ENCODE measurements at regions not wholly inside any gene's neighbourhood (a gene's known extent, or its start where the extent isn't known, plus 50 kb on each side); places are given as distances from the start of the nearest gene placed in this dataset.

GRCh38 chr9:19999491-20000057 is 210.7 kb upstream of the SLC24A2 start:
- Histone ChIP-seq H3K9ac (ENCODE audit: low read length) (no peak overlapping the region), H2BK15ac (replicated peaks; ENCODE audit: low read depth) (no peak overlapping the region), H3K27me3 (ENCODE audit: insufficient read depth, low read length, poor library complexity) (no peaks in the 10 kb centered on the region), H2AK5ac (ENCODE audit: low read length) (no peak overlapping the region), H3K4ac (ENCODE audit: low read depth, low read length) (no peak overlapping the region), H3K79me2 (ENCODE audit: control insufficient read depth, insufficient read depth, low read length) (no peaks in the 10 kb centered on the region), H2BK5ac (ENCODE audit: low read length) (no peak overlapping the region), H2BK120ac (ENCODE audit: low read depth, low read length) (no peak overlapping the region), H3K4me2 (ENCODE audit: low read length) (no peak overlapping the region), H4K5ac (ENCODE audit: low read length) (no peak overlapping the region), H4K8ac (ENCODE audit: low read depth, low read length) (no peak overlapping the region), H3K4me1 (ENCODE audit: control insufficient read depth, low read depth, low read length) (no peaks in the 10 kb centered on the region), H3K23ac (ENCODE audit: low read length) (no peak overlapping the region), H3K79me1 (ENCODE audit: low read length) (no peaks in the 10 kb centered on the region), H3K27ac (ENCODE audit: low read depth, low read length) (no peak overlapping the region), H3K56ac (ENCODE audit: low read length) (no peak overlapping the region), H3K18ac (ENCODE audit: low read length) (no peak overlapping the region), H3K36me3 (ENCODE audit: control insufficient read depth, insufficient read depth, low read length) (no peaks in the 10 kb centered on the region), H3K4me3 (ENCODE audit: low read length) (no peak overlapping the region)
- DNase-seq = no peak
- WGBS (ENCODE audit: extremely low coverage, insufficient coverage, low lambda C conversion rate) = no CpG with 5 or more reads among the region's 2 CpGs

- Histone ChIP-seq H3K56ac (ENCODE audit: low read length) (no peak overlapping the region), H3K9ac (ENCODE audit: low read length) (no peak overlapping the region)
Observed at GRCh38 chr9:19998823-19999455, 210.1 kb upstream of the SLC24A2 start.

GRCh38 chr9:19998153-19998552 is 209.3 kb upstream of the SLC24A2 start:
- Histone ChIP-seq H2BK120ac (ENCODE audit: low read depth, low read length) (no peak overlapping the region), H3K56ac (ENCODE audit: low read length) (no peak overlapping the region), H3K36me3 (ENCODE audit: control insufficient read depth, insufficient read depth, low read length) (no peaks in the 10 kb centered on the region), H3K23ac (ENCODE audit: low read length) (no peak overlapping the region), H3K4me2 (ENCODE audit: low read length) (no peak overlapping the region), H3K79me1 (ENCODE audit: low read length) (no peaks in the 10 kb centered on the region), H3K4me3 (ENCODE audit: low read length) (no peak overlapping the region), H4K5ac (ENCODE audit: low read length) (no peak overlapping the region), H2BK5ac (ENCODE audit: low read length) (no peak overlapping the region), H3K4me1 (ENCODE audit: control insufficient read depth, low read depth, low read length) (no peaks in the 10 kb centered on the region), H3K27me3 (ENCODE audit: insufficient read depth, low read length, poor library complexity) (no peaks in the 10 kb centered on the region), H4K8ac (ENCODE audit: low read depth, low read length) (no peak overlapping the region), H3K79me2 (ENCODE audit: control insufficient read depth, insufficient read depth, low read length) (no peaks in the 10 kb centered on the region), H3K9ac (ENCODE audit: low read length) (no peak overlapping the region), H2AK5ac (ENCODE audit: low read length) (no peak overlapping the region), H3K18ac (ENCODE audit: low read length) (no peak overlapping the region), H2BK15ac (replicated peaks; ENCODE audit: low read depth) (no peak overlapping the region), H3K4ac (ENCODE audit: low read depth, low read length) (no peak overlapping the region), H3K27ac (ENCODE audit: low read depth, low read length) (no peak overlapping the region)
- no CpG with 5 or more reads among the region's 2 CpGs for WGBS (ENCODE audit: extremely low coverage, insufficient coverage, low lambda C conversion rate)
- peak; percentile 7 for DNase-seq

More at GRCh38 chr9:19998823-19999455, 210.1 kb upstream of the SLC24A2 start:
- H3K27ac ChIP-seq (ENCODE audit: low read depth, low read length) = no peak overlapping the region
- H3K79me1 ChIP-seq (ENCODE audit: low read length) = no peaks in the 10 kb centered on the region
- no peaks in the 10 kb centered on the region for H3K36me3 ChIP-seq (ENCODE audit: control insufficient read depth, insufficient read depth, low read length)
- no peak overlapping the region for H2AK5ac ChIP-seq (ENCODE audit: low read length)
- H2BK5ac ChIP-seq (ENCODE audit: low read length) = no peak overlapping the region
- no peaks in the 10 kb centered on the region for H3K79me2 ChIP-seq (ENCODE audit: control insufficient read depth, insufficient read depth, low read length)
- no peak overlapping the region for H4K8ac ChIP-seq (ENCODE audit: low read depth, low read length)
- H3K4me1 ChIP-seq (ENCODE audit: control insufficient read depth, low read depth, low read length) = no peaks in the 10 kb centered on the region
- no peak overlapping the region for H2BK120ac ChIP-seq (ENCODE audit: low read depth, low read length)
- no peak overlapping the region for H4K5ac ChIP-seq (ENCODE audit: low read length)
- no CpG with 5 or more reads among the region's 3 CpGs for WGBS (ENCODE audit: extremely low coverage, insufficient coverage, low lambda C conversion rate)
- H2BK15ac ChIP-seq (replicated peaks; ENCODE audit: low read depth) = no peak overlapping the region
- H3K18ac ChIP-seq (ENCODE audit: low read length) = no peak overlapping the region
- H3K23ac ChIP-seq (ENCODE audit: low read length) = no peak overlapping the region
- no peak overlapping the region for H3K4ac ChIP-seq (ENCODE audit: low read depth, low read length)
- H3K4me2 ChIP-seq (ENCODE audit: low read length) = no peak overlapping the region
- H3K27me3 ChIP-seq (ENCODE audit: insufficient read depth, low read length, poor library complexity) = no peaks in the 10 kb centered on the region
- H3K4me3 ChIP-seq (ENCODE audit: low read length) = no peak overlapping the region
- DNase-seq = no peak

GRCh38 chr9:19995619-19996018 is 206.8 kb upstream of the SLC24A2 start:
- Histone ChIP-seq H3K4ac (ENCODE audit: low read depth, low read length) (no peak overlapping the region), H3K4me3 (ENCODE audit: low read length) (no peak overlapping the region), H3K4me1 (ENCODE audit: control insufficient read depth, low read depth, low read length) (no peaks in the 10 kb centered on the region), H3K79me1 (ENCODE audit: low read length) (no peaks in the 10 kb centered on the region), H2BK5ac (ENCODE audit: low read length) (no peak overlapping the region), H3K79me2 (ENCODE audit: control insufficient read depth, insufficient read depth, low read length) (no peaks in the 10 kb centered on the region), H4K5ac (ENCODE audit: low read length) (no peak overlapping the region), H3K36me3 (ENCODE audit: control insufficient read depth, insufficient read depth, low read length) (no peaks in the 10 kb centered on the region), H3K23ac (ENCODE audit: low read length) (no peak overlapping the region), H3K56ac (ENCODE audit: low read length) (no peak overlapping the region), H3K18ac (ENCODE audit: low read length) (no peak overlapping the region), H2AK5ac (ENCODE audit: low read length) (no peak overlapping the region), H3K27me3 (ENCODE audit: insufficient read depth, low read length, poor library complexity) (no peaks in the 10 kb centered on the region), H2BK15ac (replicated peaks; ENCODE audit: low read depth) (no peak overlapping the region), H2BK120ac (ENCODE audit: low read depth, low read length) (no peak overlapping the region), H4K8ac (ENCODE audit: low read depth, low read length) (no peak overlapping the region), H3K4me2 (ENCODE audit: low read length) (no peak overlapping the region), H3K9ac (ENCODE audit: low read length) (no peak overlapping the region), H3K27ac (ENCODE audit: low read depth, low read length) (no peak overlapping the region)
- no peak for DNase-seq

GRCh38 chr9:19994296-19994695 is 205.5 kb upstream of the SLC24A2 start:
- H3K4me3 ChIP-seq (ENCODE audit: low read length) = no peak overlapping the region
- no peak overlapping the region for H3K56ac ChIP-seq (ENCODE audit: low read length)
- no peaks in the 10 kb centered on the region for H3K79me2 ChIP-seq (ENCODE audit: control insufficient read depth, insufficient read depth, low read length)
- WGBS (ENCODE audit: extremely low coverage, insufficient coverage, low lambda C conversion rate) = no CpG with 5 or more reads among the region's 2 CpGs
- no peak overlapping the region for H3K9ac ChIP-seq (ENCODE audit: low read length)
- no peaks in the 10 kb centered on the region for H3K36me3 ChIP-seq (ENCODE audit: control insufficient read depth, insufficient read depth, low read length)
- H3K18ac ChIP-seq (ENCODE audit: low read length) = no peak overlapping the region
- no peaks in the 10 kb centered on the region for H3K27me3 ChIP-seq (ENCODE audit: insufficient read depth, low read length, poor library complexity)
- no peaks in the 10 kb centered on the region for H3K4me1 ChIP-seq (ENCODE audit: control insufficient read depth, low read depth, low read length)
- H3K23ac ChIP-seq (ENCODE audit: low read length) = no peak overlapping the region
- H3K27ac ChIP-seq (ENCODE audit: low read depth, low read length) = no peak overlapping the region
- DNase-seq = no peak
- H4K8ac ChIP-seq (ENCODE audit: low read depth, low read length) = no peak overlapping the region
- H4K5ac ChIP-seq (ENCODE audit: low read length) = no peak overlapping the region
- no peak overlapping the region for H3K4me2 ChIP-seq (ENCODE audit: low read length)
- no peak overlapping the region for H2BK5ac ChIP-seq (ENCODE audit: low read length)
- no peak overlapping the region for H2BK15ac ChIP-seq (replicated peaks; ENCODE audit: low read depth)
- no peak overlapping the region for H3K4ac ChIP-seq (ENCODE audit: low read depth, low read length)
- no peaks in the 10 kb centered on the region for H3K79me1 ChIP-seq (ENCODE audit: low read length)
- no peak overlapping the region for H2BK120ac ChIP-seq (ENCODE audit: low read depth, low read length)
- H2AK5ac ChIP-seq (ENCODE audit: low read length) = no peak overlapping the region

- no peak overlapping the region for H3K4me2 ChIP-seq (ENCODE audit: low read length)
- H3K27ac ChIP-seq (ENCODE audit: low read depth, low read length) = no peak overlapping the region
- no peak overlapping the region for H2BK120ac ChIP-seq (ENCODE audit: low read depth, low read length)
- no peak overlapping the region for H3K23ac ChIP-seq (ENCODE audit: low read length)
- H3K36me3 ChIP-seq (ENCODE audit: control insufficient read depth, insufficient read depth, low read length) = no peaks in the 10 kb centered on the region
- no peaks in the 10 kb centered on the region for H3K27me3 ChIP-seq (ENCODE audit: insufficient read depth, low read length, poor library complexity)
- H2BK5ac ChIP-seq (ENCODE audit: low read length) = no peak overlapping the region
- no peak overlapping the region for H3K4ac ChIP-seq (ENCODE audit: low read depth, low read length)
- H3K18ac ChIP-seq (ENCODE audit: low read length) = no peak overlapping the region
- H2AK5ac ChIP-seq (ENCODE audit: low read length) = no peak overlapping the region
- no peaks in the 10 kb centered on the region for H3K4me1 ChIP-seq (ENCODE audit: control insufficient read depth, low read depth, low read length)
- H3K9ac ChIP-seq (ENCODE audit: low read length) = no peak overlapping the region
- no peak overlapping the region for H4K5ac ChIP-seq (ENCODE audit: low read length)
- H3K79me2 ChIP-seq (ENCODE audit: control insufficient read depth, insufficient read depth, low read length) = no peaks in the 10 kb centered on the region
- no peak overlapping the region for H3K56ac ChIP-seq (ENCODE audit: low read length)
- H3K79me1 ChIP-seq (ENCODE audit: low read length) = no peaks in the 10 kb centered on the region
- no peak overlapping the region for H3K4me3 ChIP-seq (ENCODE audit: low read length)
- WGBS (ENCODE audit: extremely low coverage, insufficient coverage, low lambda C conversion rate) = no CpG with 5 or more reads among the region's 2 CpGs
- no peak overlapping the region for H4K8ac ChIP-seq (ENCODE audit: low read depth, low read length)
- H2BK15ac ChIP-seq (replicated peaks; ENCODE audit: low read depth) = no peak overlapping the region
- DNase-seq = no peak
Observed at GRCh38 chr9:19992556-19992955, 203.7 kb upstream of the SLC24A2 start.

Measured in mesendoderm (in vitro differentiated cells).